PC-3 (cell line): ENCODE measurements at regions not wholly inside any gene's neighbourhood (a gene's known extent, or its start where the extent isn't known, plus 50 kb on each side); places are given as distances from the start of the nearest gene placed in this dataset.

ENCODE experiments used
- CTCF ChIP-seq: fragments of 300-600 bp; sonication (generic); conservative IDR thresholded peaks from 2 replicates; pipeline ENCODE4 v1.5.1; 2017; ENCODE audit warnings: antibody characterized with exemption, low read depth, mild to moderate bottlenecking, low read length
- EZH2phosphoT487 ChIP-seq: fragments of 300-600 bp; sonication (generic); IDR thresholded peaks from 2 replicates; pipeline ENCODE4 v1.6.1; 2018; ENCODE audit warnings: mild to moderate bottlenecking, antibody characterized with exemption, low read length, borderline replicate concordance

- no peak for TF ChIP-seq CTCF
- no peak for TF ChIP-seq EZH2phosphoT487
These were observed 1451.5 kb downstream of the SI start for GRCh38 chr3:163626753-163627152.
